ENCODE measurements at regions not wholly inside any gene's neighbourhood (a gene's known extent, or its start where the extent isn't known, plus 50 kb on each side); places are given as distances from the start of the nearest gene placed in this dataset.

- TF ChIP-seq CTCF (IDR thresholded peaks at IDR 0.05; ENCODE audit: insufficient read depth, low read length) (no peak), REST (IDR thresholded peaks at IDR 0.05; ENCODE audit: insufficient replicate concordance, low read depth) (no peak), GABPA (IDR thresholded peaks at IDR 0.05; ENCODE audit: low read depth) (no peak), POLR2AphosphoS5 (IDR thresholded peaks at IDR 0.05; ENCODE audit: low read depth) (no peak)
Observed at GRCh38 chr6:120632975-120633374, 701.3 kb downstream of the TBC1D32 start.

All from HL-60 (cell line).